Central memory CD4-positive, alpha-beta T cell (primary cell): ENCODE measurements at regions not wholly inside any gene's neighbourhood (a gene's known extent, or its start where the extent isn't known, plus 50 kb on each side); places are given as distances from the start of the nearest gene placed in this dataset.
"Not testable (repeated sequence)": the region's sequence is repeated elsewhere in the genome, so short reads cannot be mapped to it uniquely, and the experiment has no call there.

ENCODE experiments used
- DNase-seq: peaks from one replicate; pipeline ENCODE4 v3.0.0; 2022

DNA sequence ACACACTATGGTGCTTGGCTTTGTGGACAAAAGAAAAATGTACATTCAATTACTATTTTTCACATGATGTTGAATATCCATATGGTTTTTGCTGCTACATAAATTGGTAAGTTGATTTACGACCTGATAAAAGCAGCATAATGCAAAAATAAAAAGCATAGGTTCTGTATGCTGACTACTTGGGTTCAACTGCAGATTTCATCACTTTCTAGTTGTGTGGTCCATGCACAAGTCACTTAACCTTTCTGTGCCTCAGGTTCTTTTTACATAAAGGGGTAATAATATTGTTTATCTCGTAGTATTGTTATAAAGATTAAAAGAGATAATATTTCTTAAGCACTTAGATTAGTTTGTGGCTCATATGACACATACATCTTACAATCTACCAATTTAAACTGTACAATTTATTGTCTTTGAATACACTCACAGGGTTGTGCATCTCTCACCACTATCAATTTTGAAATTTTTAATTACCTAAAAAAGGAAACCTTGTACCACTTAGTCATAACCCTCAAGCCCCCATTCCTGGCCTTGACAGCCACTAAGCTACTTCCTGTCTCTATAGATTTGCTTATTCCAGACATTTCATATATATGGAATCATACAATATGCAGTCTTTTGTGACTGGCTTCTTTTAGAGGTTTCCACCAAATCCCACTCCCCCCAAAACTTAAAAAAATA is 1443.9 kb downstream of the SUCLG1 start:
- no peak for DNase-seq

DNA sequence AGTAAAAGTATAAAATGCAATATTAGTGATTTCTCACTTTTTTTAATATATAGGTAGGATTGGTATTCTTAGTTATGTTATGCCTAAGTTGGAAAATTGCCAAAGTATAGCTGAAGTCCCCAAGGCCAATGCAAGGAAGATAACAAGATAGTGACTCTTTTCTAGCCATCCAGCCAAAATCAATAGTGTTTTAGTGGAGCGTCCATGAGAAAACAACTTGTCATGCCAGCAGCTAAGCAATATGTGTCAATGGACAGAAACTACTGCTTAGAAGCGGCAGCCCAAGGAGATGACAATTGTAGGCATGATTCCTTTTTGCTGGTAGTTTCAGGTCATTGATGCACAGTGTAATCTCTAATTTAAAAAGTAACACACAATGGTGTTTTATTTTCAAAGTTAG is 1444.6 kb downstream of the SUCLG1 start:
- no peak for DNase-seq

DNA sequence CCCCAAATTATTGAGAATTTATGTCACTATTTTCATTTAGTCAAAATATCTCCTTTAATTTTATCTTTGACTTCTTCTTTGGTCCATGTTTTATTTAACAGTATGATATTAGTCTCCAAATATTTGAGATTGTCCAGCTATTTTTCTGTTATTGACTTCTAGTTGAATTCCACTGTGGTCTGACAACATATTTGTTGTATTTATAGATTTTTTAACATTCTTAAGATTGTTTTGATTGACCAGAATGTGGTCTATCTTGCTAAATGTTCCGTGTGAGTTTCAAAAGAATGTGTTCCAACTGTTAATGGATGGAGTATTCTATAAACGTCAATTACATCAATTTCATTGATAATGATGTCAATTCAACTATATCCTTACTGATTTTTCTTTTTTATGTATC is 1452.1 kb downstream of the SUCLG1 start:
- DNase-seq, result no peak

DNA sequence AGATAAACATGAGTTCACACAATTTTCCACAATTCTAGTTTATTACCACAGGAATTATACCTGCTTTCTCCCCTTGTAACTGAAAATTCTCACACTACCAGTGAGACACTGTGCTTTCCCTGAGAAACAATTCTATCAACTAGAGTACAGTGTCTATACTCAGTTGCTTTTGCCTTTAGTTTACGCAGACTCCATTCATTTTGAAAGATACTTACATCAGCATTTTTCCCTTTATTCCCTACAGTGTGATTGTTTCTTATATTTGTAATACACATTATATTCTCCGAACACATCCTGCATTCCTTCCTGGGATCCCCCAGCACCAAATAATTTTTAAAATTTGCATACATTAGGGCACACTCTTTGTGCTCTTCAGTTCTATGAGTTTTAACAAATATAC is 1455.5 kb downstream of the SUCLG1 start:
- DNase-seq, result no peak

DNA sequence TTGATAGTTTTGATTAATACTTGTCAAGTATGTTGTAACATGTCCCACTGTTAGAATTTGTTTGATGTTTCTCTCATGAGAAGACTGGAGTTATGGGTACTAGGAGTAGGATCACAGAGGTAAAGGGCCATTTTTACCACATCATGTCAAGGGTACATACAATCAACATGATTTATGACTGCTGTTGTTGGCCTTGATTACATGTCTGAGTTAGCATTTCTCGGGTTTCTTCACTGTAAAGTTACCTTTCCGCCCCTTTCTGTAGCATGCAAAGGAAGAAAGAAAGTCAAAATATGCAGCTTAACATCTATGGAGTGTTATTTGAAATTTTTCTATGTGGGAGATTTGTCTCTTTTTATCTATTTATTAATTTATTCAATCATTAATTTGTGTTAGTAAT is 1456.4 kb downstream of the SUCLG1 start:
- no peak for DNase-seq

DNA sequence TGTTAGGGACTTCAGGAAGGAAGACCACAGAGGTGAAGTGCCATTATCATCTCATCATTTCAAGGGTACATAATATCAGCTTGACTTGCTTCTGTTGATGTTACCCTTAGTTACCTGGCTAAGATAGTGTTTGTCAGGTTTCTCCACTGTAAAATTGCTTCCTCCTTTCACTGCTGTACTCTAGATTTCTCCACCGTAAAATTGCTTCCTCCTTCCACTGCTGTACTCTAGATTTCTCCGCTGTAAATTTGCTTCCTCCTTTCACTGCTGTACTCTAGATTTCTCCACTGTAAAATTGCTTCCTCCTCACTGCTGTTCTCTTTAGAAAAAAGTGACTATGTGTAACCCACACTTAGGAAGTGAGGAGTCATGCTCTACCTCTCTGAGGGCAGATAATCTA is 1460.3 kb downstream of the SUCLG1 start:
- no peak for DNase-seq

DNA sequence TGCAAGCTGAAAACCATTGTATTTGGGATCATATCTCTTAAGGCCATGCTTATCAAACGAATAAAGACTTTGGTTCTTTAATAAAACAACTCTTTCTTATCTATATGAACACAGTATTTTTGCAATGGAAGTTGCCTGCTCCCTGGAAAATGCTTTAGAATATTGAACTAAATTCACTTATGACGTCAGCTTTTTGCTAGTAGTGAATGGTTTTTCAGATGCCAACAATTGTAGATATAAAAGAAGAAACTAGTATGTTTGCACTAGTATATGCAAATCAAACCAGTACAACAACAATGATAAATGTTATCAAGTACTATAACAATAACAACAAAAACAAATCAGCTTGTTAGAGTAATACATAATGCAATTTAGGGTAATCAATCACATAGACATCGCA is 1462.9 kb downstream of the SUCLG1 start:
- no peak for DNase-seq

DNA sequence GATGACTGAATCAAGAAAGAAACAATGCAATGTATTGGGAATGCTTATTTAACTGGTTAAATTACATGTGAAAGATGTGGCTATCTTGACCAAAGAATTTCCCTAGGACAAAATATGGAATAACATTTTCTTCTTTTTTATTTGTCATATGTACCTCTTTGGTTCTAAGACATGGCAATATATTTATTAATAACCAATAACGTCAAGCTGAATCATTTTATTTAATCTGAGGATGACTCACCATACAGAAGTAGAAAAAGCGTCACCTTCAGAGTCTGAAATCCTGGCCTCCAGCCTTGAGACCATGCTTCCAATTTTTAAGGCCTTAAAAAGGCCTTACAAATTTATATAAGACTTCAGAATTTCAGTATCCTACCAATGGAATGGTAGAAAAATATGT is 1464.9 kb downstream of the SUCLG1 start:
- no peak for DNase-seq

DNA sequence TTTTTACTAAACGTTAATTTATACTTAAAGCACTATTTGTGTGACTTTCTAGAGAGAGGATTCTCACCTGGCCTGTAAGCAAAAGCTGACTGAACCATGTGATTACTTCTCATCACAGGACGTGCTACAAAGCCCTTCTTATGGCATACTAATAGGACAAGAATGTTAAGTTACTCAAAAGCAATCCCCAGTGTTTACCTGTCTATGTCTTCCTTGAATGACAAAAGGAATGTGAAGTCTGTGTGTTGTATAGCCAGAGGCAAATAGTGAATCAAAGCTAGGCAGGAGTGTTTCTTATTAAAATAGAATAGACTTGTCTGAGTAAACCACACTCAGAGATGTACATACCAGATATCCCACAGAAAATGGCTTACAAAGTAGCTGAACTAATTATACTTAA is 1465.5 kb downstream of the SUCLG1 start:
- DNase-seq, result no peak

DNA sequence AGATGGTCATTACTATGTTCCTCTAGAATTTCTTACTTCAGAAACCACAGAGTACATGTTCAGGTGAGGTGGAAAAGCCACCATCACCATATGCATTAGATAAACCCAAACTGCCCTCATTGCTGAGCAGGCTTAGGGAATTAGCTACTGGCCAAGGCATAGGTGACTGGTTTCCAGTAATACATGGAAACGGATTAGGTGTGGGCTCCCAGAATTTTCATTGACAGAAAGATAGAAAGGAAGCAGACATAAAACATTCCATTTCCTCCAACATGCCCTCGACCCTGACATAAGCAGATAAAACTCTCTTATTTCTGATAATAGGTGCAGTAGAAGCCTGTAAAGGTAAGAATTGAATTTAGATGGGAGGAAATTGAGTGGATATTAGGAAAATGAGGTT is 1466.1 kb downstream of the SUCLG1 start:
- DNase-seq, result no peak

DNA sequence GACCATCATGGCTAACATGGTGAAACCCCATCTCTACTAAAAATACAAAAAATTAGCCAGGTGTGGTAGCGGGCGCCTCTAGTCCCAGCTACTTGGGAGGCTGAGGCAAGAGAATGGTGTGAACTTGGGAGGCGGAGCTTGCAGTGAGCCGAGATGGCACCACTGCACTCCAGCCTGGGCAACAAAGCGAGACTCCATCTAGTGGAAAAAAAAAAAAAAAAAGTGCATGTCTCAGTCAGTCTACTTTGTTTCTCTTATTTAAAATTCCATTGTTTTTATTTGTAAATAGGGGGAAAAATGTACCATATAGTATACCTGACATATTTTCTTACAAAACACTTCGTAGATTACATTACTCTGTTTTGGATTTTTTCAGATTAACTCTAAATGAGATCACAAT is 1471.4 kb downstream of the SUCLG1 start:
- DNase-seq, result not testable (repeated sequence)

DNA sequence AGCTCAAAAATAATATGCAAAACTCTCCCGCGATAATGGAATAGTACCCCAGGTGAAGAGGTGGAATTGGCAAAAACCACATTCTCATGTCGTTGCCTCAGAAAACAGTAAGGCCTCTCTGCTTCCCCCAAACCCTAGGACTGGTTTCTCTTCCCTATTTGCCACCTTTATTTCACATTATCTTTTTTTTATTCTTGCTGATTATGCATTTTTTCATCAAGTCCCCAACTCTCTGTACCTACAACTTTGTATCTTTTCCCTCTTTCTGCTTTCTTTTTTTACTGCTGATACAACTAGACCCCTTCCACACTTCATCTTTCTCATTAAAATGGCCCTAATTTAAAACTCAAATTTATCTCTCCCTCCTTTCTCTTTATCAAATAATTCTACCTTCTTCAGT is 1472.2 kb downstream of the SUCLG1 start:
- no peak for DNase-seq

DNA sequence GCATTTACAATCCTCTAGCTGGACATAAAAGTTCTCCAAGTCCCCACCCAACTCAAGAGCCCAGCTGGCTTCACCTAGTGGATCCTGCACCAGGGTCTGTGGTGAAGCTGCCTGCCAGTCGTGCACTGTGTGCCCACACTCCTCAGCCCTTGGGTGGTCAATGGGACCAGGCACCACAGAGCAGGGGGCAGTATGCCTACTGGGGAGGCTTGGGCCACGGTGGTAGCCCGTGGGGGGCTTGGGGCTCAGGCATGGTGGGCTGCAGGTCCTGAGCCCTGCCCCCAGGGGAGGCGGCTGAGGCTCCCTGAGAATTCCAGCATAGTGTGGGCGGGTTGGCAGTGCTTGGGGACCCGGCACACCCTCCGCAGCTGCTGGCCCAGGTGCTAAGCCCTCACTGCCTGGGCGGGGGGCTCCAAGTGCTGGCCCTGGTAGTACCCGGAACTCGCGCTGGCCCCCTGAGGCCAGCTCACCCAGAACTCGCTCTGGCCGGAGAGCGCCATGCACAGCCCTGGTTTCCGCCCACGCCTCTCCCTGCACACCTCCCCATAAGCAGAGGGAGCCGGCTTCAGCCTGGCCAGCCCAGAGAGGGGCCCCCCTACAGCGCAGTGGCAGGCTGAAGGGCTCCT is 1473.4 kb downstream of the SUCLG1 start:
- no peak for DNase-seq

DNA sequence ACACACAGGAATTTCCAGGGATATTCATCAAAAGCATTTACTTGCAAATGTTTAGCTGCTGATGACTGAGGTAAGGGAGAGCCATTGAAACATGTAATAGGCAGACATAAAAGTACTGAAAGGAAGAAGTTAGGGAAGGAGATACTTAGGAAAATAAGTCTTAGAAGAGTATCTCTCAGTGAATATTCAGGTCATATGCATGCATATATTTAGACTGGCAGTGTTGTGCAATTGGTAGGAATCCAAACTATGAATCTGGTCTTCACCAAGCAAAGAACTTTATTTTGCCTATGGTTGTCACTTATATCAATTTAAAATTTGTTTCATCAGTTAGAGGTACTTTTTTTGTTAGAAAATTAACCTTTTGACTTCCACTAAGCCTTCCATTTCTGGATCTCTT is 1490.7 kb downstream of the SUCLG1 start:
- no peak for DNase-seq

DNA sequence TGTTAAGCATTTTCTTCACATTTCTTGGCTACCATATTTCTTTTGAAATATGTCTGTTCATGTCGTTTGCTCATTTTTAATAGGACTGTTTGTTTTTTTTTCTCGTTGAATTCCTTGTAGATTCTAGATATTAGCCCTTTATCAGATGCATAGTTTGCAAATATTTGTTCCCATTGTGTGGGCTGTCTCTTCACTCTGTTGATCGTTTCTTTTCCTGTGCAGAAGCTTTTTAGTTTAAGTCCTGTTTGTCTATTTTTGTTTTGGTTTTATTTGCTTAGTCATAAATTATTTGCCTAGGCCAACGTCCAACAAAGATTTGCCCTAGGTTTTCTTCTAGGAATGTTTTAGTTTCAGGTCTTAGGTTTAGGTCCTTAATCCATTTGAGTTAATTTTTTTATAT is 1494.7 kb downstream of the SUCLG1 start:
- no peak for DNase-seq

DNA sequence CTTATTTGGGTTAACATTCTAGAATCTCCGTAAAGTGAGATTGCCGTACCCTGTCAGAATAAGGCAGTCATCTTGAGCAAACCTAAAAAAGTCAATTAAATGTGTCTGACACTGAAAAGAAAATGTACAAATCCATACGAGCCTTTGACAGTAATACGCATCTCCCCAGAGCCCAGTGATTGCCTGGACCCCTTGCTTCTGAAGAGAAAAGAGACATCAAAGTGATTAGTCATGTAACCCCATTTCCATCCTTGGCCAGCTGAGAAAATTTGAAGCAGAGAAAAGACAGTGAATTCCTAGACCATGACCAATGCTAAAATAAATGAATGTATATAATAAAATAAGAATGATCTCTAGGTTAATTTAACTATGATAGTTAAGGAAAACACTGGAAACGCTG is 1499.4 kb downstream of the SUCLG1 start:
- DNase-seq, result no peak

DNA sequence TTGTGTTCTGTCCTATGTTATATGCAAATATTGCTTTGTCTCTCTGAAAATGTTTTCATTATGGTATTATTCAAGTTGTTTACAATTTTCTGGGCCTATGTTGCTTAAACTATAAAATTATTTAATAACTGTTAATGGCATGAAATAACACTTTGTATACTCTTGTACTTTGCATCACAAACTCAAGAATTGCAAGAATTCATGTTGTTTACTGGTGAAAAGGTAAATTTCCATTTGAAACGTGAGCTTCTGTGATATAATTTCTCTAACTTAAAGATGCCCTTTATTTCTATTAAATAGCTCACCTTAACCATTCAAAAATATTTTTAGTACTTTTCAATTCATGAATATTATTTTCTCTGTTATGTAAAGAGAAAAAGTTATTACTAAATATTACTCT is 1504.2 kb downstream of the SUCLG1 start:
- DNase-seq, result no peak

DNA sequence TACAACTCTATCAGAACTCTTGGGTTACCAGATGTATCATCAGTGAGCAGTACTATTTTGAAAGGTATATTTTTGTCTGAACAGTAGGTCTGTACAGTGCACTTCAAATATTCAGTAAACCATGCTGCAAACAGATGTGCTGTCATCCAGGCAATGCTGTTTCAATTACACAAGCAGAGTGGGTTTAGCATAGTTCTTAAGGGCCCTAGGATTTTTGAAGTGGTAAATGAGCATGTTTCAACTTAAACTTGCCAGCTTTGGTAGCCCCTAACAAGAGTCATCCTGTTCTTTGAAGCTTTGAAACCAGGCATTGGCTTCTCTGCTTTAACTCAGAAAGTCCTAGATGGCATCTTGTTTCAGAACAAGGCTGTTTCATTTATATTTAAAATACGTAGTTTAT is 1519.9 kb downstream of the SUCLG1 start:
- DNase-seq, result no peak

DNA sequence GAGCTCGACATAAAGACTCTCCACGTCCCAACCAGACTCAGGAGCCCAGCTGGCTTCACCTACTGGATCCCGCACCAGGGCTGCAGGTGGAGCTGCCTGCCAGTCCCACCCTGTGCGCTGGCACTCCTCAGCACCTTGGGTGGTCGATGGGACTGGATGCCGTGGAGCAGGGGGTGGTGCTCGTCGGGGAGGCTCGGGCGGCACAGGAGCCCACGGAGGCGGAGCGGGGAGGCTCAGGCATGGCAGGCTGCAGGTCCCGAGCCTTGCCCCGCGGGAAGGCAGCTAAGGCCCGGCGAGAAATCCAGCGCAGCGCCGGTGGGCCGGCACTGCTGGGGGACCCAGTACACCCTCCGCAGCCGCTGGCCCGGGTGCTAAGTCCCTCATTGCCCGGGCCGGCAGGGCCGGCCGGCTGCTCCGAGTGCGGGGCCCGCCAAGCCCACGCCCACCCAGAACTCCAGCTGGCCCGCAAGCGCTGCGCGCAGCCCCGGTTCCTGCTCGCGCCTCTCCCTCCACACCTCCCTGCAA is 1520.7 kb downstream of the SUCLG1 start:
- DNase-seq, result not testable (repeated sequence)

DNA sequence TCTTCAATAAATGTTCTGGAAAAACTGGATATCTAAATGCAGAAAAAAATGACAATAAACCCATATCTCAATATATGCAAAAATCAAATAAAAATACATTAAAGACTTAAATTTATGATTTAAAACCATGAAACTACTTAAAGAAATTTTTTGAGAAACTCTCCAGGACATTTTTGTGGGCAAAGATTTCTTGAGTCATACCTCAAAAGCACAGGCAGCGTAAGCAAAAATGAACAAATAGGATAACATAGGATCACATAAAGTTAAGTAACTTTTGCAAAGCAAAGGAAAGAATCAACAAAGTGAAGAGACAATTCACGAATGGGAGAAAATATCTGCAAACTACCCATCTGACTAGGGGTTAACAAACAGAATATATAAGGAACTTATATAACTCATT is 1545.5 kb downstream of the SUCLG1 start:
- no peak for DNase-seq

DNA sequence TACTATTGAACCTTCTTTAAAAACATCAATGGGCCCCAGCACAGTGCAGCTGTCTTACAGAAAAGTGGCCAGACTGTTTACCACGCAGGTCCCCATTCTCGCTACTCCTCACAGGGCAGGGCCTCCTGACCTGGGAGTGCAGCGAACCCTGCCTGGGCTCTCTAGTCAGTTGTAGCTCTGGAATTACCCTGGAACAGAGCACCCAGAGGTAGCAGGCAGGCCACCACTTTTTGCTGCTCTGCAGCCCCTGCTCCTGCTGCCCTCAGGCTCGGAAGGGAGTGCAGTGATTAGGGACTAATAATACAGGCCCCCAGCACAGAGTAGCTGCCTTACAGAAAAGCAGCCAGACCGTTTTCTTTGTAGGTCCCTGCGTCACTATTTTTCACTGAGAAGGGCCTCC is 1563.0 kb downstream of the SUCLG1 start:
- DNase-seq, result no peak

DNA sequence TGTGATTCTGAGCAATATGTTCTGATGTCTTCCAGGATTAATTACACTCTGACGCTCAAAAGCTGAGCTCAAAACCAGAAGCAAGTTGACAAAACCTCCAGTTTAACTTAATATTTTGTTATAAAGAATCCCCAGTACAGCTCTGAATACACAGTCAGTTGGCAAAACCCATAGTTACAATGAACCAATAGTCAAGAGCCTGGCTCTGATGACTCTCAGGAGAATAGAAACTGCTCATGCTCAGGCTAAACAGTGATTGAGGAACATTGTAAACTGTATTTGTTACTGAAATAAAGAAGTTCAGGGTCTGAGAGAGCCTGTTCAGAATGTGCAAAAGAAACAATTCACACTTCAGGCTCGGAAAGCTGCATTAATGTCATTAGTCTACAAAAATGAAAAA is 1565.9 kb downstream of the SUCLG1 start:
- DNase-seq, result no peak

DNA sequence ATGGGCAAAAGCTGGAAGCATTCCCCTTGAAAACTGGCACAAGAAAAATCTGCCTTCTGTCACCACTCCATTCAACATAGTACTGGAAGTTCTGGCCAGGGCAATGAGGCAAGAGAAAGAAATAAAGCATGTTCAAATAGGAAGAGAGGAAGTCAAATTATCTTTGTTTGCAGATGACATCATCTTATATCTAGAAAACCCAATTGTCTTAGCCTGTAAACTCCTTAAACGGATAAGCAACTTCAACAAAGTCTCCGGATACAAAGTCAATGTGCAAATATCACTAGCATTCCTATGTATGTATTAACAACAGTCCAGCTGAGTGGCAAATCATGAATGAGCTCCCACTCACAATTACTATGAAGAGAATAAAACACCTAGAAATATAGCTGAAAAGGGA is 1579.3 kb downstream of the SUCLG1 start:
- DNase-seq, result no peak

DNA sequence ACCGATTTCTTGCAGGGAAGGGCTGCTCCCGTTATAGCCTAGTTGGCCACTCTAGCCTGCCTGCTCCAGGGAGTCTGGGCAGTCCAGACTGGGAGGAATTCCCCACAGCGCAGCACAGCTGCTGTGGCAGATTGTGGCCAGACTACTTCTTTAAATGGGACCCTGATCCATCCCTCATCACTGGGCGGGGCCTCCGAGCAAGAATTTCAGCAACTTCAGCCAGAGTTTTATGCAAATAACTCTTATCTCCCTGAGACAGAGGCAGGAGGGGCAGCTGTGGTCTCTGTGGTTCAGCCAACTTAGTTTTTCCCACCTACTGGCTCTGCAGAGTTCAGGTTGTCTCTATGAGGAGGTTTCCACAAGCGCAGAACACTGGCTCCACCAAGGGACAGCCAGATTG is 1583.2 kb downstream of the SUCLG1 start:
- DNase-seq, result no peak

DNA sequence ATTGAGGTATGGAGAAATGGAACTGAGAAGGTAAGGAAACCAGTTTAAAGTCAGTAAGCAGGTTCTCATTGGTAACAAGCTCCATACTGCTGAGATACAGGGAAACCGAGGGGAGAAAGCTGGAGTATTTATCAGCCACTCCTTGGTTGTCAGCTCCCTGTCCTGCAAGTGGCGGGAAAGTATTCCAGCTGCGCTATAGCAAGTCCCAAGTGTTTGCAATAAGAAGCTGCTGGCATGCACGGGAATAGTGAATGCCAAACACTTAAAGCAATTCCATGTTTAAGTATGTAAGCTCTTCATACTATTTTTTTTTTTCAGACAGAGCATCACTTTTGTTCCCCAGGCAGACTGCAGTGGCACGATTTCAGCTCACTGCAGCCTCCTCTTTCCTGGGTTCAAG is 1601.1 kb downstream of the SUCLG1 start:
- no peak for DNase-seq
